Peyer's patch (tissue), 4 donors: ENCODE measurements at regions not wholly inside any gene's neighbourhood (a gene's known extent, or its start where the extent isn't known, plus 50 kb on each side); places are given as distances from the start of the nearest gene placed in this dataset.

Experiments used
- DNase-seq, 3 donors: peaks; one replicate each; pipeline ENCODE4 v3.0.0-alpha.2; 2017 to 2019
- H3K27ac ChIP-seq, 4 donors: fragments of 200-600 bp; sonication (generic); one replicate each; pipeline ENCODE4 v1.5.1; 2016 to 2019
- H3K27me3 ChIP-seq, 2 donors: fragments of 200-600 bp; sonication (generic); one replicate each; pipeline ENCODE4 v1.5.1; 2019
- H3K36me3 ChIP-seq, 3 donors: fragments of 200-600 bp; sonication (generic); one replicate each; pipeline ENCODE4 v1.5.1; 2016 to 2019
- H3K4me1 ChIP-seq, 4 donors: fragments of 200-600 bp; sonication (generic); one replicate each; pipeline ENCODE4 v1.5.1; 2016 to 2019
- H3K4me3 ChIP-seq, 4 donors: fragments of 200-600 bp; sonication (generic); 1 replicate in 3 of 4; 2 replicates in 1 of 4; pipeline ENCODE4 v1.5.1; 2016 to 2019; ENCODE audit warnings: mild to moderate bottlenecking in 1 of 4
- H3K9me3 ChIP-seq, 4 donors: fragments of 200-600 bp; sonication (generic); one replicate each; pipeline ENCODE4 v1.5.1; 2016 to 2019; ENCODE audit warnings: mild to moderate bottlenecking in 1 of 4
- CTCF ChIP-seq, 6 experiments: fragments of 450-650 bp in 4 of 6; fragments of 200-600 bp in 2 of 6; sonication (generic) in 1 of 6; IDR thresholded peaks; one replicate each; pipeline ENCODE4 v1.5.1; 2017 to 2019; ENCODE audit warnings: antibody characterized with exemption in 6 of 6, mild to moderate bottlenecking in 3 of 6, moderate library complexity in 1 of 6
- POLR2A ChIP-seq, 2 donors: fragments of 450-650 bp; IDR thresholded peaks; one replicate each; pipeline ENCODE4 v1.5.1; 2017; ENCODE audit warnings: antibody characterized with exemption in 2 of 2, mild to moderate bottlenecking in 2 of 2, moderate library complexity in 2 of 2

- H3K4me3 ChIP-seq: no peak overlapping the region
- DNase-seq: no peak
- TF ChIP-seq POLR2A (IDR thresholded peaks at IDR 0.05): no peak
- no peak for TF ChIP-seq CTCF (IDR thresholded peaks at IDR 0.05)
- H3K9me3 ChIP-seq: no peaks in the 10 kb centered on the region
- no peaks in the 10 kb centered on the region for H3K27me3 ChIP-seq
- H3K27ac ChIP-seq: no peak overlapping the region
- no peaks in the 10 kb centered on the region for H3K36me3 ChIP-seq
- no peaks in the 10 kb centered on the region for H3K4me1 ChIP-seq
These were observed 143.2 kb downstream of the TSHZ3 start for GRCh38 chr19:31205887-31206518.

- Histone ChIP-seq H3K27ac (no peak overlapping the region), H3K27me3 (no peaks in the 10 kb centered on the region), H3K36me3 (no peaks in the 10 kb centered on the region), H3K4me1 (no peaks in the 10 kb centered on the region), H3K9me3 (no peaks in the 10 kb centered on the region), H3K4me3 (no peak overlapping the region)
- no peak for TF ChIP-seq POLR2A (IDR thresholded peaks at IDR 0.05)
- no peak for TF ChIP-seq CTCF (IDR thresholded peaks at IDR 0.05)
- DNase-seq: no peak
These were observed 145.1 kb downstream of the TSHZ3 start for GRCh38 chr19:31204115-31204514.

- TF ChIP-seq CTCF (IDR thresholded peaks at IDR 0.05): no peak
- TF ChIP-seq POLR2A (IDR thresholded peaks at IDR 0.05): no peak
- Histone ChIP-seq H3K36me3 (no peaks in the 10 kb centered on the region), H3K4me1 (no peaks in the 10 kb centered on the region), H3K4me3 (no peak overlapping the region), H3K27me3 (no peaks in the 10 kb centered on the region), H3K27ac (no peak overlapping the region), H3K9me3 (no peaks in the 10 kb centered on the region)
- DNase-seq: no peak
These were observed 164.0 kb downstream of the TSHZ3 start for GRCh38 chr19:31185261-31185660.

- Histone ChIP-seq H3K27ac (no peak overlapping the region), H3K4me3 (no peak overlapping the region), H3K4me1 (no peaks in the 10 kb centered on the region), H3K9me3 (no peaks in the 10 kb centered on the region), H3K36me3 (no peaks in the 10 kb centered on the region), H3K27me3 (no peaks in the 10 kb centered on the region)
- TF ChIP-seq POLR2A (IDR thresholded peaks at IDR 0.05) (no peak), CTCF (IDR thresholded peaks at IDR 0.05) (no peak)
- DNase-seq: no peak
These were observed 167.7 kb downstream of the TSHZ3 start for GRCh38 chr19:31181535-31181934.

- DNase-seq: no peak
- no peaks in the 10 kb centered on the region for H3K36me3 ChIP-seq
- no peaks in the 10 kb centered on the region for H3K27me3 ChIP-seq
- TF ChIP-seq POLR2A (IDR thresholded peaks at IDR 0.05) (no peak), CTCF (IDR thresholded peaks at IDR 0.05) (no peak)
- H3K4me1 ChIP-seq: no peaks in the 10 kb centered on the region
- no peak overlapping the region for H3K27ac ChIP-seq
- H3K9me3 ChIP-seq: no peaks in the 10 kb centered on the region
- H3K4me3 ChIP-seq: no peak overlapping the region
These were observed 168.3 kb downstream of the TSHZ3 start for GRCh38 chr19:31180907-31181306.

GRCh38 chr19:31179471-31179852 is 169.8 kb downstream of the TSHZ3 start:
- Histone ChIP-seq H3K36me3 (no peaks in the 10 kb centered on the region), H3K9me3 (no peaks in the 10 kb centered on the region), H3K27ac (no peak overlapping the region), H3K4me3 (no peak overlapping the region), H3K27me3 (no peaks in the 10 kb centered on the region), H3K4me1 (no peaks in the 10 kb centered on the region)
- no peak for DNase-seq
- no peak for TF ChIP-seq POLR2A (IDR thresholded peaks at IDR 0.05)
- TF ChIP-seq CTCF (IDR thresholded peaks at IDR 0.05): no peak
